Ishikawa (cell line): ENCODE measurements at regions not wholly inside any gene's neighbourhood (a gene's known extent, or its start where the extent isn't known, plus 50 kb on each side); places are given as distances from the start of the nearest gene placed in this dataset.

Experiments
- EP300 ChIP-seq: IDR thresholded peaks from 2 replicates; pipeline ENCODE4 v1.6.1; 2012; ENCODE audit warnings: borderline replicate concordance
- TEAD4 ChIP-seq: IDR thresholded peaks from 2 replicates; pipeline ENCODE4 v1.6.1; 2012
- YY1 ChIP-seq: IDR thresholded peaks from 2 replicates; pipeline ENCODE4 v1.6.1; 2012; ENCODE audit warnings: low read depth

DNA sequence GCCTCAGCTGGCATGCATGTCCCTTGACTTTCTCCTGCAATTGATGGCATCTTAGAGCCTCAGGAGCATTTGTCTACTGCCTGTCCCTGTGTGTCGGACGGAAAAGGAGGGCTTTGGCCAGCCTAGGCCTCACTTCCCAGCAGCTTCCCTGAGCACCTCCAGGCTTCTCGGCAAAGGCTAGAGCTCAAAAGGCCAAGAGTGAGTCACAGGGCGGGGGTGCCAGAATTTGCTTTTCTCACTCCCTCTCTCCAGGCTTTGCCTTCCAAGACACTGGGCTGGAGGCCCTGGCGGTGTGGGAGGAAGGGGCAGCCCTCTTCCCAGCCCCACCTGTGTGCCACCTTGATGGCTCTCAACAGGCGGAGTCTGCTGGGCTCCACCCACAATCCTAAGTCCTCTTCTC, 107.3 kb upstream of the MAF start:
- no peak for TF ChIP-seq EP300
- TF ChIP-seq TEAD4 = no peak
- TF ChIP-seq YY1 = no peak
